ENCODE measurements at regions not wholly inside any gene's neighbourhood (a gene's known extent, or its start where the extent isn't known, plus 50 kb on each side); places are given as distances from the start of the nearest gene placed in this dataset.

DNA sequence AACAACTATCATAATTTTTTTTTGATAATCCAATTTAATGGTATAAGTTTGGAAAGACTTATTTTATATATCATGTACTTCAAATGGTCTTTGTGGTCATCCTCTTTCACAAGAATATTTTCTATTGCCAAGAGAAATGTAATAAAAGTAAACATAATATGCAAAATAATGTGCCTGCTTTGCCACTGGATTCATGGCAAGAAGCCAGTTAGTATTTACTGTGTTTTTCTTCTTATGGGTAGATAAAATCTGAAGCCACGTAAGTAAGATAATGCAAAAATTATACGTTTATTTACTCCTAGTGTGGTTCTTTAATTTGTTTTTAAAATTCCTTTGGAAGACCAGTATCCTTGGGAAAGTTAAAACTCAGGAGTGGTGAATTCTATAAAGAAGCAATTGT lies 258.5 kb downstream of the ARL4A start:
- TF ChIP-seq, protein P1, sequence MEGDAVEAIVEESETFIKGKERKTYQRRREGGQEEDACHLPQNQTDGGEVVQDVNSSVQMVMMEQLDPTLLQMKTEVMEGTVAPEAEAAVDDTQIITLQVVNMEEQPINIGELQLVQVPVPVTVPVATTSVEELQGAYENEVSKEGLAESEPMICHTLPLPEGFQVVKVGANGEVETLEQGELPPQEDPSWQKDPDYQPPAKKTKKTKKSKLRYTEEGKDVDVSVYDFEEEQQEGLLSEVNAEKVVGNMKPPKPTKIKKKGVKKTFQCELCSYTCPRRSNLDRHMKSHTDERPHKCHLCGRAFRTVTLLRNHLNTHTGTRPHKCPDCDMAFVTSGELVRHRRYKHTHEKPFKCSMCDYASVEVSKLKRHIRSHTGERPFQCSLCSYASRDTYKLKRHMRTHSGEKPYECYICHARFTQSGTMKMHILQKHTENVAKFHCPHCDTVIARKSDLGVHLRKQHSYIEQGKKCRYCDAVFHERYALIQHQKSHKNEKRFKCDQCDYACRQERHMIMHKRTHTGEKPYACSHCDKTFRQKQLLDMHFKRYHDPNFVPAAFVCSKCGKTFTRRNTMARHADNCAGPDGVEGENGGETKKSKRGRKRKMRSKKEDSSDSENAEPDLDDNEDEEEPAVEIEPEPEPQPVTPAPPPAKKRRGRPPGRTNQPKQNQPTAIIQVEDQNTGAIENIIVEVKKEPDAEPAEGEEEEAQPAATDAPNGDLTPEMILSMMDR (IDR thresholded peaks at IDR 0.05) = no peak
- no peak for TF ChIP-seq ZFX (IDR thresholded peaks at IDR 0.05; ENCODE audit: borderline replicate concordance)

Measured in 22Rv1 (cell line).